Astrocyte (in vitro differentiated cells and primary cell): ENCODE measurements at regions not wholly inside any gene's neighbourhood (a gene's known extent, or its start where the extent isn't known, plus 50 kb on each side); places are given as distances from the start of the nearest gene placed in this dataset.

Experiments used
- EZH2 ChIP-seq: IDR thresholded peaks from 2 replicates; pipeline ENCODE4 v1.6.1; 2012; ENCODE audit warnings: mild to moderate bottlenecking, low read length, inconsistent platforms; ENCODE audit not compliant: insufficient read depth
- TF ChIP-seq, protein P1 (sequence below): IDR thresholded peaks from 2 replicates; pipeline ENCODE4 v1.5.1; 2011; ENCODE audit warnings: low read depth, mild to moderate bottlenecking, inconsistent platforms, low read length, moderate library complexity; ENCODE audit not compliant: insufficient read depth

GRCh38 chr7:12493407-12493806 lies 77.1 kb upstream of the SCIN start:
- TF ChIP-seq EZH2 = no peak
- TF ChIP-seq, protein P1, sequence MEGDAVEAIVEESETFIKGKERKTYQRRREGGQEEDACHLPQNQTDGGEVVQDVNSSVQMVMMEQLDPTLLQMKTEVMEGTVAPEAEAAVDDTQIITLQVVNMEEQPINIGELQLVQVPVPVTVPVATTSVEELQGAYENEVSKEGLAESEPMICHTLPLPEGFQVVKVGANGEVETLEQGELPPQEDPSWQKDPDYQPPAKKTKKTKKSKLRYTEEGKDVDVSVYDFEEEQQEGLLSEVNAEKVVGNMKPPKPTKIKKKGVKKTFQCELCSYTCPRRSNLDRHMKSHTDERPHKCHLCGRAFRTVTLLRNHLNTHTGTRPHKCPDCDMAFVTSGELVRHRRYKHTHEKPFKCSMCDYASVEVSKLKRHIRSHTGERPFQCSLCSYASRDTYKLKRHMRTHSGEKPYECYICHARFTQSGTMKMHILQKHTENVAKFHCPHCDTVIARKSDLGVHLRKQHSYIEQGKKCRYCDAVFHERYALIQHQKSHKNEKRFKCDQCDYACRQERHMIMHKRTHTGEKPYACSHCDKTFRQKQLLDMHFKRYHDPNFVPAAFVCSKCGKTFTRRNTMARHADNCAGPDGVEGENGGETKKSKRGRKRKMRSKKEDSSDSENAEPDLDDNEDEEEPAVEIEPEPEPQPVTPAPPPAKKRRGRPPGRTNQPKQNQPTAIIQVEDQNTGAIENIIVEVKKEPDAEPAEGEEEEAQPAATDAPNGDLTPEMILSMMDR = no peak
